NCI-H146 treated with DMSO at 0.1 percent for 48 hours (cell line): ENCODE measurements at regions not wholly inside any gene's neighbourhood (a gene's known extent, or its start where the extent isn't known, plus 50 kb on each side); places are given as distances from the start of the nearest gene placed in this dataset.

Experiments used
- DNase-seq: peaks from one replicate; lab custom pipeline; 2025; ENCODE audit not compliant: unreplicated experiment; lab: John Stamatoyannopoulos, UW

GRCh38 chr3:98968824-98969223, 67.3 kb upstream of the DCBLD2 start:
- no peak for DNase-seq

GRCh38 chr3:98968347-98968746, 66.9 kb upstream of the DCBLD2 start:
- DNase-seq = no peak

- no peak for DNase-seq
Measured at GRCh38 chr3:98967758-98968157, 66.3 kb upstream of the DCBLD2 start.

- DNase-seq = no peak
Measured at GRCh38 chr3:98966862-98967546, 65.5 kb upstream of the DCBLD2 start.

GRCh38 chr3:98966434-98966833, 64.9 kb upstream of the DCBLD2 start:
- DNase-seq = no peak

DNA sequence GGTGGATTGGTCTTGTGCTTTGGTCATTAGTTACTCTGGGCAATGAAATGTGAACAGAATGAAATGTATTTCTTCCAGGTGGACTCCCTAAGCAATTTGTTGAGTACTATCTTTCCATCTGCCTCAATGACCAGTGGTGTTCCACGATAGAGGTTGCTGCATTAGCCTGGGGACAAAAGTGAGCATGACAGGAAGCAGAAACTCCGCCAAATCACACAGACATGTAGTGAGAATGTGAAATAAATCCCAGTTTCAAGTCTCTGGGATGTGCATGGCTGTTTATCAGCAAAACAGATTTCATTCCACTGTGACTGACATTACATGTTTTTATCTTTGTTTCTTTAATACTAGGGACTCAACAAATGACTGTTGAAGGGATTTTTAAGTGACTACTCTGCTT, 63.3 kb upstream of the DCBLD2 start:
- DNase-seq = no peak

DNA sequence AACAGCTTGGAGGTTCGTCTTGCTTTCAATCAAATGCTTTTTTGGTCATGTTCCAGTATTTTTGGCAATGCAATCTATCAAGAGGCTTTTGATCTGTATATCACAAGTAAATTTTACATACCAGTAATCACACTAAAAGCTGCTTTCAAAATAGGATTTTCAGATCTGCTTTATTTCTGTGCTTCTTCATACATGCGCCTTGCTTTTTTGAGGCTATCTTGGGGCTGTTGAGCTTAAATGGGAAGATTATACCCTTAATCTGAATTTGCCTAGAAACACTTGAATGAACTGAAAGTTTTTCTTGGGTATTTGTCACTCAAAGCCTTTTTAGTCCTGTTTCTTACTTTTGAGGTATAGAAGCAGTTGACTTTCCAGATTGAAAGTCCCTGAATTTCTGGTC, 62.1 kb upstream of the DCBLD2 start:
- DNase-seq = no peak

GRCh38 chr3:98962951-98963350, 61.5 kb upstream of the DCBLD2 start:
- DNase-seq = no peak

DNA sequence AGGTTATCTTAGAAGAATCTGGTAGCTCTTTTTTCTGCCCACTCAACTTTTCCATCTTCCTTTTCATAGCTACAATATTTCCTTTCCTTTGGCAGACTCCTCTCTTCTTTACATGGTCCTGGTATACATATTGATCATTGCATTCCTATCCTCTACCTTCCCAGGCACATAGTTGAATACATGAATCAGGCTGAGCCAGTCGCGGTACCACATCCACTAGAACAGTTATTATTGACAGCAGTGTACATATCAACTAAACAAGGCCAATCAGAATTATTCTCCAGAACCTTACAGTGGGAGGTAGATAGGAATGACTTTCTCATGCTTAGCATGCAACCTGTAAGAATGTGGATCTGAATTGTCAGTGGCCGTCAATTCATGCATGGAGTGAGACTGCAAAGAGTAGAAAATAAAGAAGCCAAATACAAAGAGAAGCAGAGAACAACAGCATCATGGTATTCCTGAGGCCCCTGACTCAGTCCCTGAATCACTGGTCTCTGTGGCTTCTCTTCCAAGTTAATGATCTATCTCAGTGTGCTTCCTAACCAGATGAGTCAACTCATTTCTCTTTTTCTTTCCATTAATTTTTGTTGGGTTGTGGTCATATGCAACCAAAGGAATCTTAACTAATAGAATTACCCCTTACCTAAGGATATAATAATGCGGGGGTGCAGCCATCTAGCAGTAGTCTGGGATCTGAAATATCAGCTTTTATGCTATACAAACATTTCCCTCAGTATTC, 60.9 kb upstream of the DCBLD2 start:
- DNase-seq = no peak

GRCh38 chr3:98961161-98962155, 60.0 kb upstream of the DCBLD2 start:
- no peak for DNase-seq

DNA sequence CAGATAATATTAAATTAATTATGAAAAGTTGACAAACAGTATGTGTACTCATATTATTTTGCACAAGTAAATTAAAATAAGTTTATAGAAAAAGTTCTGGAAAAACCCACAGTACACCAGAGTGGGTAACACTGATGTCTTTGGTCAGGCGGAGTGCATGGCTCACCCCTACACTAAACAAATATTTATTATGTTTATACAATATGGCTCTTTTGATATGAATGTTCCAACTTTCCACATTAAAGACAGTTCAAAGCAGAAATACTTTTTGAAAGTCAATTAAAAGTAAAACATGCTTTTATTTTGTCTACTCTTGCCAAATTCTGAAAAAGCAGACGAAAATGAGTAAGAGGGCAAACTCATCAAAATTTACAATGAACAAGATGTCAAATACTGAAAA, 56.2 kb upstream of the DCBLD2 start:
- DNase-seq = no peak

DNA sequence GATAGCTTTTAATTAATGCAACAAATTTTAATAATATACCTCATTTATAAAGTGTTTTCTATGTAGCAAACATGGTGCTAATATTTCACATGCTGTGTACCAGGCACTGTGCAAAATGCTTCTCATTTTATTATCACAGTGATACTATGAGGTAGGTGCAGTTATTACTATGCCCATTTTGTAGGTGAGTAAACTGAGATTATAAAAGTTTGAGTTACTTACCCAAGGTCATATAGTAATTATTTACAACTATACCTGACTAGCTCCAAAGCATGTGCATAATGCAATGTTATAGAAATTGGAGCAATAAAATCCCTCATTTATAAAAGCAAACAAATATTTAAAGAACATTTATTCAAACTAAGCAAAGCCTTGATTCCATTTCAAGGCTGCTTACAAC, 54.5 kb upstream of the DCBLD2 start:
- no peak for DNase-seq

DNA sequence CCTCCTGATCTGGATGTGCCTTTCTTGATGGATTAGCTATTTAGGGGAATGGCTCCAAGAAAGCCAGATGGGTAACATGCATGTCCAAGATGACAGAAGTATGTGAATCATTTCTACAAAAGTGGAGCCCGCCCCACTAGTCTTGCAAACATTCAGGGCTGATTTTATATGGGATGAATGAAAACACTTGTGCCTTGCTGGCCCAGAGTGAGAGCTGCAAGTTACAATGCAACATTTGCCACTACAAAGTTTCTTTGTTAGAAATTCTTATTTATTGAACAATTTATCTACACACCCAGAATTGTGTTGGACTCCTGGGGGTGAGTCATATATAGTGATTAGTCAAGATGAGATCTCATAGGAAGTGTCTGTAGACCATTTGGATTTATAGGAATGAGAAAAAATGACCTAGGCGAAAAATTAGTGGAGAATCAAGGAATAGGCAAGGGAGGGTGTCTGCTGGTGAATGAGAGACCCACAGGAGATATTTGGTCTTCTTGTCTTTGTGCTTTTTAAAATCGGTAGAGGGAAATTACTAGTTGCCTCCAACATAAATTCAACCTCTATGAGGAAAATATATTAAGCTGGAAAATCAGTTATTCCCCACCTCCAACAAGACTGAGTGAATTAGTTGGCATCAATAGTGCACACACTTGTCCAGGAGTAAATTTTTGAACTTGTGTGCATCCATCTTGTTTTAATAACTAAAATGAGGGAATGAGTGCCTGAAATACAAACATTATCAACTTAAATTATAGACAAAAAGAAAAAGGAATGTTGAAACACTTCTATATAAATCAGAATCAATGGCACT, 53.5 kb upstream of the DCBLD2 start:
- no peak for DNase-seq

DNA sequence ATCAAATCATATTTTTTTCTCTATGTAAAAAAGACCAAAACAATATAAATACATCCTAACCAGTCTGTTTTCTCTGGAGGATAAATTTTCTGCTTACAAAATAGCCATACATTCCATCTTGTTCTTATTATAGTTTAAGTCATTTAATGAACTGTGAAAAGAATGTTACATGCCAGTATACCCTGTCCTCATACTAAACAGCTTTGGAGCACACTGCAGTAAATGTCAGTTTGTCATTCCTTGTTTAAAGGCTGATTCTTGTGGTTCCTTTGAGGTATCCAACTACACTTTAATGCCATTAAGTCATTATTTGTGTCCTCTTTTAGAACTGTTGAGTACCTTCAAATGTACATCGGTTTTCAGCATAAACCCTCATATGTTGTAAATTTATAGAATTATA, 52.7 kb upstream of the DCBLD2 start:
- DNase-seq = no peak

- no peak for DNase-seq
Measured at GRCh38 chr3:98952404-98952803, 50.9 kb upstream of the DCBLD2 start.
